GM06990 (cell line): ENCODE measurements at regions not wholly inside any gene's neighbourhood (a gene's known extent, or its start where the extent isn't known, plus 50 kb on each side); places are given as distances from the start of the nearest gene placed in this dataset.

ENCODE experiments used
- DNase-seq: peaks from one replicate; pipeline ENCODE4 v3.0.0-alpha.2; 2011; ENCODE audit not compliant: insufficient read length; ENCODE audit errors: extremely low read depth
- H3K27me3 ChIP-seq: replicated peaks from 2 replicates; pipeline ENCODE4 v1.6.0; 2011; ENCODE audit warnings: low read length; ENCODE audit not compliant: control insufficient read depth, insufficient read depth
- H3K36me3 ChIP-seq: 2 replicates; pipeline ENCODE4 v1.5.1; 2011; ENCODE audit warnings: low read length; ENCODE audit not compliant: control insufficient read depth, insufficient read depth
- H3K4me3 ChIP-seq: replicated peaks from 2 replicates; pipeline ENCODE4 v1.5.1; 2011; ENCODE audit warnings: low read depth, mild to moderate bottlenecking, control low read depth, low read length
- TF ChIP-seq, protein P1 (sequence below): IDR thresholded peaks from 2 replicates; pipeline ENCODE4 v1.5.1; 2011; ENCODE audit warnings: low read length, control low read depth, mild to moderate bottlenecking, inconsistent platforms; ENCODE audit not compliant: insufficient read depth, poor library complexity, severe bottlenecking

DNA sequence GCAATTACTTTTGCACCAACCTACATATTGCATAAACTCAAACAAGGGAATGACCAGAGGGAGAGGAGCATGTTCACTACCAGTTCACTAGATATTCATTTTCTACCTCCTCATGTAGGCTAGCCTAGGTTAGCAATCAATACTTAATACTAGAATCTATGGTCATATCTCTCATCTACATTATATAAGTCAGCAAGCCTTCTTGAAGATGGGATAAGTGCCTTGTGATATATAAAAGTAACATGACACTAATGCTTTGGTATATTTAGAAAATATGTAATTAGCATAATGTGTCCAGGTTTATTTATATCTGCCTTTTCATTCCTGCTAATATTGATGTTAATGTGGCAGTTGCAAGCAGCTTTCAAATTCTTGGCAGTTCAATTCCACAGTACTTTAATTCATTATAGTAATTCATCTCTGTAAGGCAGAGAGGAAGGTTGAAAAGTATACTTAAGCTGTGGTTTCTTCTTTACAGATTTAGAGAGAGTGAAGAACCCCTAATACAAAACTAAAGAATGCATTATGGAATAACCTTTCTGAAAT lies 1613.2 kb upstream of the ACO1 start:
- H3K4me3 ChIP-seq, result no peak overlapping the region
- DNase-seq, result no peak
- no peaks in the 10 kb centered on the region for H3K27me3 ChIP-seq
- TF ChIP-seq, protein P1, sequence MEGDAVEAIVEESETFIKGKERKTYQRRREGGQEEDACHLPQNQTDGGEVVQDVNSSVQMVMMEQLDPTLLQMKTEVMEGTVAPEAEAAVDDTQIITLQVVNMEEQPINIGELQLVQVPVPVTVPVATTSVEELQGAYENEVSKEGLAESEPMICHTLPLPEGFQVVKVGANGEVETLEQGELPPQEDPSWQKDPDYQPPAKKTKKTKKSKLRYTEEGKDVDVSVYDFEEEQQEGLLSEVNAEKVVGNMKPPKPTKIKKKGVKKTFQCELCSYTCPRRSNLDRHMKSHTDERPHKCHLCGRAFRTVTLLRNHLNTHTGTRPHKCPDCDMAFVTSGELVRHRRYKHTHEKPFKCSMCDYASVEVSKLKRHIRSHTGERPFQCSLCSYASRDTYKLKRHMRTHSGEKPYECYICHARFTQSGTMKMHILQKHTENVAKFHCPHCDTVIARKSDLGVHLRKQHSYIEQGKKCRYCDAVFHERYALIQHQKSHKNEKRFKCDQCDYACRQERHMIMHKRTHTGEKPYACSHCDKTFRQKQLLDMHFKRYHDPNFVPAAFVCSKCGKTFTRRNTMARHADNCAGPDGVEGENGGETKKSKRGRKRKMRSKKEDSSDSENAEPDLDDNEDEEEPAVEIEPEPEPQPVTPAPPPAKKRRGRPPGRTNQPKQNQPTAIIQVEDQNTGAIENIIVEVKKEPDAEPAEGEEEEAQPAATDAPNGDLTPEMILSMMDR, result no peak
- H3K36me3 ChIP-seq, result no peaks in the 10 kb centered on the region

- DNase-seq, result no peak
- TF ChIP-seq, protein P1, result no peak
- H3K36me3 ChIP-seq, result no peaks in the 10 kb centered on the region
- H3K4me3 ChIP-seq, result no peak overlapping the region
- no peaks in the 10 kb centered on the region for H3K27me3 ChIP-seq
These were observed 1612.7 kb upstream of the ACO1 start for GRCh38 chr9:30771760-30772159.

- no peaks in the 10 kb centered on the region for H3K27me3 ChIP-seq
- DNase-seq, result no peak
- H3K36me3 ChIP-seq, result no peaks in the 10 kb centered on the region
- TF ChIP-seq, protein P1, result no peak
- H3K4me3 ChIP-seq, result no peak overlapping the region
These were observed 1611.0 kb upstream of the ACO1 start for GRCh38 chr9:30773427-30773826.

DNA sequence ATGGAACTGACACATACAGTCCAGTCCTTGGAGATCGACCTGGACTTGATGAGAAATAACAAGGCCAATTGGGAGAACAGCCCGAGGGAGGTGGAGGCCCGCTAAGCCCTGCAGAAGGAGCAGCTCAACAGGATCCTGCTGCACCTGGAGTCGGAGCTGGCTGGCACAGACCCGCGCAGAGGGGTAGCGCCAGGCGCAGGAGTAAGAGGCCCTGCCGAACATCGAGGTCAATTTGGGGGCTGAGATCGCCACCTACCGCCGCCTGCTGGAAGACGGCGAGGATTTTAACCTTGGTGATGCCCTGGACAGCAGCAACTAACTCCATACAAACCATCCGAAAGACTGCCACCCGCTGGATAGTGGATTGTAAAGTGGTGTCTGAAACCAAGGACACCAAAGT lies 1610.1 kb upstream of the ACO1 start:
- Histone ChIP-seq H3K4me3 (no peak overlapping the region), H3K27me3 (no peaks in the 10 kb centered on the region), H3K36me3 (no peaks in the 10 kb centered on the region)
- DNase-seq, result no peak
- TF ChIP-seq, protein P1, result no peak

DNA sequence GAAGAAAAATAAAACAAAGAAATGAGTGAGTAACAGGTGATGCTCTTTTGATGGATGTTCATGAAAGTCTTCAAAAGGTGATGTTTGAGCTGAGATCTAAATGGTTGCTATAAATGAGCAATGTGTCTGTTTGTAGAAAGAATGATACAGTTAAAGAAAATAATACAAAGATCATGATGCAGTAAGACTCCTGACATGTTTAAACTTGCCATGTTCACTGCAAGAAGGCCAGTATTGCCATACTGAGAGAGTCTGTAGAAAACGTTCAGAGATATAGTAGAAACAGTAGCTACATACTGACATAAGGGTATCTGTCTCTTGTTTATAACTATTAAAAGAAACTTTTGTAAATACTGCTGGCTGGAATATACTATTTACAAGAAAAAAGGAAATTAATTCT lies 1609.2 kb upstream of the ACO1 start:
- DNase-seq, result no peak
- TF ChIP-seq, protein P1, result no peak
- Histone ChIP-seq H3K36me3 (no peaks in the 10 kb centered on the region), H3K27me3 (no peaks in the 10 kb centered on the region), H3K4me3 (no peak overlapping the region)

GRCh38 chr9:30796764-30797163 lies 1587.7 kb upstream of the ACO1 start:
- no peaks in the 10 kb centered on the region for H3K36me3 ChIP-seq
- no peak overlapping the region for H3K4me3 ChIP-seq
- no peak for DNase-seq
- H3K27me3 ChIP-seq, result no peaks in the 10 kb centered on the region
- TF ChIP-seq, protein P1, result no peak
